GM12891 (cell line): ENCODE measurements at regions not wholly inside any gene's neighbourhood (a gene's known extent, or its start where the extent isn't known, plus 50 kb on each side); places are given as distances from the start of the nearest gene placed in this dataset.
"Not testable (repeated sequence)": the region's sequence is repeated elsewhere in the genome, so short reads cannot be mapped to it uniquely, and the experiment has no call there.

ENCODE experiments used
- DNase-seq: peaks from one replicate; pipeline ENCODE4 v3.0.0; 2011; ENCODE audit warnings: low spot score; ENCODE audit not compliant: insufficient read length
- FAIRE-seq: peaks from 2 replicates; lab custom pipeline; 2011; peaks lifted over from hg19 to GRCh38; lab: Jason Lieb, UNC
- PAX5 ChIP-seq: IDR thresholded peaks from 2 replicates; pipeline ENCODE4 v1.6.1; 2011; ENCODE audit warnings: low read length, moderate library complexity, mild to moderate bottlenecking; ENCODE audit not compliant: insufficient read depth, severe bottlenecking
- POLR2A ChIP-seq: IDR thresholded peaks from 2 replicates; pipeline ENCODE4 v1.6.1; 2011; ENCODE audit warnings: low read depth, low read length, control low read depth
- POLR2AphosphoS5 ChIP-seq: IDR thresholded peaks from 2 replicates; pipeline ENCODE4 v1.6.1; 2011; ENCODE audit warnings: low read depth, low read length, control low read depth
- POU2F2 ChIP-seq: IDR thresholded peaks from 2 replicates; pipeline ENCODE4 v1.6.1; 2011; ENCODE audit warnings: low read depth, mild to moderate bottlenecking, control low read depth, low read length, moderate library complexity
- SPI1 ChIP-seq: IDR thresholded peaks from 2 replicates; pipeline ENCODE4 v1.6.1; 2011; ENCODE audit warnings: low read depth, low read length, control low read depth
- TAF1 ChIP-seq: IDR thresholded peaks from 2 replicates; pipeline ENCODE4 v1.6.1; 2011; ENCODE audit warnings: low read depth, low read length, control low read depth

- FAIRE-seq (no peak), DNase-seq (no peak)
- TF ChIP-seq POU2F2 (no peak), TAF1 (no peak), POLR2AphosphoS5 (no peak), SPI1 (no peak), PAX5 (no peak), POLR2A (no peak)
These were observed 444.1 kb downstream of the XIRP2 start for GRCh38 chr2:167332358-167332757.

- no peak for FAIRE-seq
- TF ChIP-seq POU2F2 (no peak), POLR2AphosphoS5 (no peak), PAX5 (no peak), TAF1 (no peak), POLR2A (no peak), SPI1 (no peak)
- no peak for DNase-seq
These were observed 443.5 kb downstream of the XIRP2 start for GRCh38 chr2:167331636-167332232.

- FAIRE-seq = not testable (repeated sequence)
These were observed 440.5 kb downstream of the XIRP2 start for GRCh38 chr2:167328808-167329207.

GRCh38 chr2:167322795-167323194, 434.5 kb downstream of the XIRP2 start:
- no peak for TF ChIP-seq POU2F2
- no peak for TF ChIP-seq PAX5
- no peak for TF ChIP-seq POLR2AphosphoS5
- TF ChIP-seq TAF1 = no peak
- no peak for TF ChIP-seq SPI1
- no peak for TF ChIP-seq POLR2A

More at GRCh38 chr2:167328808-167329207, 440.5 kb downstream of the XIRP2 start:
- not testable (repeated sequence) for DNase-seq

GRCh38 chr2:167318581-167318980, 430.3 kb downstream of the XIRP2 start:
- TF ChIP-seq POLR2A = no peak
- no peak for FAIRE-seq
- DNase-seq = no peak

More at GRCh38 chr2:167322795-167323194, 434.5 kb downstream of the XIRP2 start:
- FAIRE-seq (no peak), DNase-seq (no peak)

GRCh38 chr2:167310442-167310841, 422.2 kb downstream of the XIRP2 start:
- TF ChIP-seq SPI1 (no peak), PAX5 (no peak), POLR2A (no peak), TAF1 (no peak), POU2F2 (no peak), POLR2AphosphoS5 (no peak)
- FAIRE-seq (no peak), DNase-seq (no peak)
